ENCODE measurements at regions not wholly inside any gene's neighbourhood (a gene's known extent, or its start where the extent isn't known, plus 50 kb on each side); places are given as distances from the start of the nearest gene placed in this dataset.

GRCh38 chr4:72777436-72777835 is 208.4 kb upstream of the ADAMTS3 start:
- no peak for TF ChIP-seq CTCF (IDR thresholded peaks at IDR 0.05)
- no peak for TF ChIP-seq POLR2A (IDR thresholded peaks at IDR 0.05; ENCODE audit: low read depth)
- TF ChIP-seq POLR2AphosphoS5 (IDR thresholded peaks at IDR 0.05), result no peak

Measured in esophagus muscularis mucosa (tissue), 3 donors.